ENCODE measurements at regions not wholly inside any gene's neighbourhood (a gene's known extent, or its start where the extent isn't known, plus 50 kb on each side); places are given as distances from the start of the nearest gene placed in this dataset.
"Not testable (repeated sequence)": the region's sequence is repeated elsewhere in the genome, so short reads cannot be mapped to it uniquely, and the experiment has no call there.

DNA sequence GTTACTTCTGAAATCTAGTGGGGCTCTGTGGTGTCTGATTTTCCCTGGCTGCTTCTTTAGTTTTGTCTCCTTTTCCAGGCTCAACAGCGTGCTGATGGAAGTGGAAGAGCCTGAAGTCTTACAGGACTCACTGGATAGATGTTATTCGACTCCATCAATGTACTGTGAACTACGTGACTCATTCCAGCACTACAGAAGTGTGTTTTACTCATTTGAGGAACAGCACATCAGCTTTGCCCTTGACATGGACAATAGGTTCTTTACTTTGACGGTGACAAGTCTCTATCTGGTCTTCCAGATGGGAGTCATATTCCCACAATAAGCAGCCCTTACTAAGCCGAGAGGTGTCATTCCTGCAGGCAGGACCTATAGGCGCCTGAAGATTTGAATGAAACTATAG is 51.1 kb downstream of the NBPF8 start:
- H3K4me3 ChIP-seq (ENCODE audit: low read depth, low read length); H3K4me1 ChIP-seq (ENCODE audit: control insufficient read depth, insufficient read depth, low read length); H3K27me3 ChIP-seq (ENCODE audit: control insufficient read depth, insufficient read depth, low read length); H3K9me3 ChIP-seq (ENCODE audit: control insufficient read depth, insufficient read depth, low read length); H3K27ac ChIP-seq (ENCODE audit: low read depth, low read length); DNase-seq (ENCODE audit: low read depth in 4 of 6, low spot score in 6 of 6); H3K36me3 ChIP-seq (ENCODE audit: control insufficient read depth, insufficient read depth, low read length): not testable (repeated sequence)
- 98% methylated on average over 4 of the region's 6 CpGs for WGBS (ENCODE audit: insufficient coverage)

DNA sequence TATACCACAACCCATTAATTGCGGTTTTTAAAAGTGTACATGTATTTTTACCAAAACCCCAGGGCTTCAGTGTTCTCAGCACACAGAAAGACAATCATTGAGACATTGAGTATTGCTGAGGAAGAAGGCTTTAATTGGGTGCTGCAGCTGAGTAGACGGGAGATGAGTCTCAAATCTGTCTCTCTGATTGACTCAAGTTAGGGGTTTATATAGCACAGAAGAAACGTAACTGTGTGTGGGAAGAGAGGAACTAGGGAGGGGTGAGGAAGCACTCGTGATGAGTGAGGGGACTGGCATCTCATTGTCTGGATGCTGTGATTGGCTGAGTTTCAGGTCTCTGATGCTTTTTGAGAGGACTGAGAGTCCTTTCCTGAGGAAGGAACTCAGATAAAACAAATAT is 62.8 kb downstream of the NBPF8 start:
- 91% methylated on average over 1 of the region's 4 CpGs for WGBS (ENCODE audit: insufficient coverage)
- not testable (repeated sequence) for H3K4me3 ChIP-seq (ENCODE audit: low read depth, low read length); H3K36me3 ChIP-seq (ENCODE audit: control insufficient read depth, insufficient read depth, low read length); H3K9me3 ChIP-seq (ENCODE audit: control insufficient read depth, insufficient read depth, low read length); H3K27me3 ChIP-seq (ENCODE audit: control insufficient read depth, insufficient read depth, low read length); H3K27ac ChIP-seq (ENCODE audit: low read depth, low read length); H3K4me1 ChIP-seq (ENCODE audit: control insufficient read depth, insufficient read depth, low read length); DNase-seq (ENCODE audit: low read depth in 4 of 6, low spot score in 6 of 6)

DNA sequence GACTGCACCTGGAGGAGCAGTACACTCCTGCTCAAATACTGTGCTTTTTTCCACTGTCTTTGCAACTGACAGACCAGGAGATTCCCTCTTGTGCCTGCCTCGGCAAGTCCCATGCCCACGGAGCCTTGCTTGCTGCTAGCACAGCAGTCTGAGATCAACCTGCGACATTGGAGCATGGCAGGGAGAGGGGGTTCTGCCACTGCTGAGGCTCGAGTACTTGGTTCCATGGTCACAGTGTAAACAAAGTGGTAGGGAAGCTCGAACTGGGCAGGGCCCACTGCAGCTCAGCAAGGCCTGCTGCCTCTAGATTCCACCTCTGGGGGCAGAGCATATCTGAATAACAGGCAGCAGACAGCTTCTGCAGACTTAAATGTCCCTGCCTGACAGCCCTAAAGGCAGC is 63.6 kb downstream of the NBPF8 start:
- no CpG with 5 or more reads among the region's 5 CpGs for WGBS (ENCODE audit: insufficient coverage)
- H3K27ac ChIP-seq (ENCODE audit: low read depth, low read length); H3K4me3 ChIP-seq (ENCODE audit: low read depth, low read length); H3K36me3 ChIP-seq (ENCODE audit: control insufficient read depth, insufficient read depth, low read length); H3K4me1 ChIP-seq (ENCODE audit: control insufficient read depth, insufficient read depth, low read length); DNase-seq (ENCODE audit: low read depth in 4 of 6, low spot score in 6 of 6); H3K27me3 ChIP-seq (ENCODE audit: control insufficient read depth, insufficient read depth, low read length); H3K9me3 ChIP-seq (ENCODE audit: control insufficient read depth, insufficient read depth, low read length): not testable (repeated sequence)

DNA sequence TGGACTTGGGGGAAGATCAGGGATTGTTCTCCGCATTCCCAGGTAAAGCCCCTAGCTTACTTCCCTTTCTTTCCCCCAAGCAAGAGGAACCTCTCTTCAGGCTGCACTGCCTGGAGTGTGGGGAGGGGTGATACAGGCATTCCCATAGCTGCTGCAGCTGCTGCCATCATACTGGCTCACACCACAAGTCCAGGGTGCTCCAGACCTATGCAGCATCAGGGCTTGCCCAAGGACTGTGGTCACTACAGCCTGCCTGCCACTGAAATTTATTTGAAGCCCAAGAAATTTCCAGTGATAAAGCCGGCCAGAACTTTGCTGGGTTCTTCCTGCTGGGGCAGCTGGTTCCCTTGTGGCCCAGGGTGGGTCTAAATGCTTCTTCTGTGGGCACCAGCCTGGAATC is 72.7 kb downstream of the NBPF8 start:
- not testable (repeated sequence) for H3K4me3 ChIP-seq (ENCODE audit: low read depth, low read length); H3K4me1 ChIP-seq (ENCODE audit: control insufficient read depth, insufficient read depth, low read length)
- no CpG with 5 or more reads among the region's 2 CpGs for WGBS (ENCODE audit: insufficient coverage)

DNA sequence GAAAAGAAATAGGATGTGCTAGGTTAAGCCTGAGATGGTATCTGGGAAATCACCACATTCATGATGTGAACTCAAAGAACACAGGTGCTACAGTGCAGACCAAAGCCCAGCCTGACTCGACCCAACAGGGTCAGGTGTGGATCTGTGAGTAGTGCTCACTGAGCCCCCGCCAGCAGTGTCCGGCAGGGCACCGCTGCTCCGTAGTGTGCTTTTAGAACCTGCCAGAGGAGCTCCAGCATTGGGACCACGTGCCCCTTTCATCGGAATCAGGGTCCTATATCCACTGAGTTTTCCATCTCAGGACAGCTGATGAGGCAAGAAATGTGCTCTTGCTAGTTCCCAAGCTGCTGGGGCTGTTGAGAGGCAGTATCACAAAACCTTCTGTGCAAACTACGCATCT is 74.4 kb downstream of the NBPF8 start:
- not testable (repeated sequence) for DNase-seq (ENCODE audit: low read depth in 4 of 6, low spot score in 6 of 6); H3K4me3 ChIP-seq (ENCODE audit: low read depth, low read length); H3K27me3 ChIP-seq (ENCODE audit: control insufficient read depth, insufficient read depth, low read length); H3K36me3 ChIP-seq (ENCODE audit: control insufficient read depth, insufficient read depth, low read length); H3K4me1 ChIP-seq (ENCODE audit: control insufficient read depth, insufficient read depth, low read length); H3K9me3 ChIP-seq (ENCODE audit: control insufficient read depth, insufficient read depth, low read length); H3K27ac ChIP-seq (ENCODE audit: low read depth, low read length)
- 100% methylated on average over 8 of the region's 8 CpGs for WGBS (ENCODE audit: insufficient coverage)

More for the DNA sequence above, 72.7 kb downstream of the NBPF8 start:
- H3K9me3 ChIP-seq (ENCODE audit: control insufficient read depth, insufficient read depth, low read length); H3K36me3 ChIP-seq (ENCODE audit: control insufficient read depth, insufficient read depth, low read length); H3K27ac ChIP-seq (ENCODE audit: low read depth, low read length); H3K27me3 ChIP-seq (ENCODE audit: control insufficient read depth, insufficient read depth, low read length); DNase-seq (ENCODE audit: low read depth in 4 of 6, low spot score in 6 of 6): not testable (repeated sequence)

DNA sequence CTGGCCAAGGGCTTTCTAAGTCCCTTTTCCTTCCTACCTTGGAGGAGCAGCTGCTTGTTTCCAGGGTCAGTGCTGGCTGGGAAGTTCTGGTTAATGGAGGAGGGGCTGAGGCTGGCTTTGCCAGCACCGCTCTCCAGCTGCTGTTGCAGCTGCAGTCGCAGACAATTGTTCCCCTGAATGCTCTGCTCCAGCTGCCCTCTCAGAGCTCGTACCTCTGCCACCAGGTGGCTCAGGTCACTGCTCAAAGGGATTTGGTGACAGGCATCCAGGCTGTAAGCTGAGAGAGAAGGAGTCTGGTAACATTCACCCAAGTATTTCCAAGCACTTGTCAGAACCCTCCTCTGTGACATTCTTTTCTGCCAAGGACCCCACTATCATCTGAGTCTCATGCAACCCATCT is 82.3 kb downstream of the NBPF8 start:
- H3K27ac ChIP-seq (ENCODE audit: low read depth, low read length); H3K9me3 ChIP-seq (ENCODE audit: control insufficient read depth, insufficient read depth, low read length); H3K4me1 ChIP-seq (ENCODE audit: control insufficient read depth, insufficient read depth, low read length); H3K36me3 ChIP-seq (ENCODE audit: control insufficient read depth, insufficient read depth, low read length); H3K4me3 ChIP-seq (ENCODE audit: low read depth, low read length); H3K27me3 ChIP-seq (ENCODE audit: control insufficient read depth, insufficient read depth, low read length); DNase-seq (ENCODE audit: low read depth in 4 of 6, low spot score in 6 of 6): not testable (repeated sequence)
- no CpG with 5 or more reads among the region's 3 CpGs for WGBS (ENCODE audit: insufficient coverage)

DNA sequence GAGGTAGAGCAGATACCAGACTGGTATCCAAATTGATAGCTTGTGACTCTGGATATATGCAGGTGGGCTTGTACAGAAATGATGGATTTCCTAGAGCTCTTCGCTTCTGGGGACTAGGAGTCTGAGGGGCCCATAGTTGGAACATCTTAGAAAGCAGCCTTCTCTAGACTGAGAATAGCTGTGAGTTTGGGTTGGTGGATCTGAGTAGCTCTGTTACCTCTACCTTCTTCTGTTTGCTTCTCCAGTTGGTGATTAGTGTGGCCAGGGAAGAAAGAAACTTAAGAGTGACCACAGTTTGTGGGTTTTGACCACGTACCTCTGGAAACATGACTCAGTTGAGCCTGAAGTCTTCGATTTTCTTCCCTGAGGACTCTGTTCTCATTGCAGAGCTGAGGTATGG is 88.4 kb downstream of the NBPF8 start:
- not testable (repeated sequence) for H3K27ac ChIP-seq (ENCODE audit: low read depth, low read length); DNase-seq (ENCODE audit: low read depth in 4 of 6, low spot score in 6 of 6); H3K36me3 ChIP-seq (ENCODE audit: control insufficient read depth, insufficient read depth, low read length); H3K9me3 ChIP-seq (ENCODE audit: control insufficient read depth, insufficient read depth, low read length); H3K4me1 ChIP-seq (ENCODE audit: control insufficient read depth, insufficient read depth, low read length); H3K27me3 ChIP-seq (ENCODE audit: control insufficient read depth, insufficient read depth, low read length); H3K4me3 ChIP-seq (ENCODE audit: low read depth, low read length)
- WGBS (ENCODE audit: insufficient coverage): no CpG with 5 or more reads among the region's 3 CpGs

DNA sequence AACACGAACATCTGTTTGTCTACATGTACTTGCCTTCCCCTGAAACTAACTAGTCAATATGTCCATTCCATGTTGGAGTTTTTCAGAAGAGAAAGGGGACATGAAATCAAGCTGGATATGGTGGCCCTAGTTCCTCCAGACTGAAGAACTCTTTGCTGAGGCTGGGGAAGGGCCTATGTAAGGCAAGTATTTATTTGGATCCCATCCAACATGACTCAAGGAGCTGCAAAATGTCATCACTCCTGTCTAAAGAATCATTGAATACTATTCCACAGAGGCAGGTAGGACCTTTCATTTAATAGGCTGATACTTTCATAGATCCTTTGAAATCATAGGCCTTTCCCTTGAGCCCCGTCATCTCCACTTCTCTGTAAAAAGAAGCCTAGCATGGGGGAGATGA is 91.5 kb downstream of the NBPF8 start:
- not testable (repeated sequence) for DNase-seq (ENCODE audit: low read depth in 4 of 6, low spot score in 6 of 6); H3K9me3 ChIP-seq (ENCODE audit: control insufficient read depth, insufficient read depth, low read length); H3K36me3 ChIP-seq (ENCODE audit: control insufficient read depth, insufficient read depth, low read length); H3K4me1 ChIP-seq (ENCODE audit: control insufficient read depth, insufficient read depth, low read length); H3K4me3 ChIP-seq (ENCODE audit: low read depth, low read length); H3K27ac ChIP-seq (ENCODE audit: low read depth, low read length); H3K27me3 ChIP-seq (ENCODE audit: control insufficient read depth, insufficient read depth, low read length)
- no CpG with 5 or more reads among the region's 2 CpGs for WGBS (ENCODE audit: insufficient coverage)

DNA sequence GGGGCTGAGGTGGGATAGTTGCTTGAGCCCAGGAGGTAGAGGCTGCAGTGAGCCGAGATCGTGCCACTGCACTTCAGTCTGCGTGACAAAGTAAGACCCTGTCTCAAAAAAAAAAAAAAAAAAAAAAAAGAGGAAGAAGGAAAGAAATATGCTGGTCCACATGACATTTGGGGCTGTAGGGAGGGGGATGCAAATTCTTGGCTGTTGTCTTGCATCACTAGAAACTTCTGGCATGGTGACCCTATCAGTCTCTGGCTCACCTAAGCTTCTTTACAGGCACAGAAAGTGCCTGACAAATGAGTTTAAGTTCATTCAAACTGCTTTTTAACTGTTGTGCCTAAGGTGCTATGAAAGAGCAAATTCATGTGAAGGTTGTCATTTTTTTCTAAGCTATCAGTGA is 93.5 kb downstream of the NBPF8 start:
- not testable (repeated sequence) for H3K9me3 ChIP-seq (ENCODE audit: control insufficient read depth, insufficient read depth, low read length); DNase-seq (ENCODE audit: low read depth in 4 of 6, low spot score in 6 of 6); H3K27ac ChIP-seq (ENCODE audit: low read depth, low read length); H3K27me3 ChIP-seq (ENCODE audit: control insufficient read depth, insufficient read depth, low read length); H3K4me1 ChIP-seq (ENCODE audit: control insufficient read depth, insufficient read depth, low read length); H3K36me3 ChIP-seq (ENCODE audit: control insufficient read depth, insufficient read depth, low read length); H3K4me3 ChIP-seq (ENCODE audit: low read depth, low read length)
- no CpG with 5 or more reads among the region's 3 CpGs for WGBS (ENCODE audit: insufficient coverage)

DNA sequence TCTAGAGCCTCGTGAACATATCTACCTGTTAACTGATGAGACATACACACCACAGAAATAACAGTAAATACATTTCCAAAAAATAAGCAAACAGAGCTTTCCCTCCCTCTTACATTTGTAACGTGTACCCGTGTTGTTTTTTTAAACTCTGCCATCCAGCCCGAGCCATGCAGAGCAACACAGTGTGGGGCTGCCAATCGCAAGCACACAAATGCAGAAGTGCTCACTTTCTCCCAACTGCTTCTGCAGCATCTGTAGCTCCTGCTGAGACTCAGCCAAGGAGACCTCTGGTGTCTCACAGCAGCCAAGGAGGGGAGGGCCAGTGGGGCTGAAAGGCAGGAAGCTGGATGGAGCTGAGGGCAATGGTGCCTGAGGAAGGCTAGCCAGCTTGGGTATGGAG is 94.4 kb downstream of the NBPF8 start:
- DNase-seq (ENCODE audit: low read depth in 4 of 6, low spot score in 6 of 6); H3K36me3 ChIP-seq (ENCODE audit: control insufficient read depth, insufficient read depth, low read length); H3K9me3 ChIP-seq (ENCODE audit: control insufficient read depth, insufficient read depth, low read length); H3K4me1 ChIP-seq (ENCODE audit: control insufficient read depth, insufficient read depth, low read length); H3K27me3 ChIP-seq (ENCODE audit: control insufficient read depth, insufficient read depth, low read length); H3K27ac ChIP-seq (ENCODE audit: low read depth, low read length); H3K4me3 ChIP-seq (ENCODE audit: low read depth, low read length): not testable (repeated sequence)
- no CpG with 5 or more reads among the region's 5 CpGs for WGBS (ENCODE audit: insufficient coverage)

DNA sequence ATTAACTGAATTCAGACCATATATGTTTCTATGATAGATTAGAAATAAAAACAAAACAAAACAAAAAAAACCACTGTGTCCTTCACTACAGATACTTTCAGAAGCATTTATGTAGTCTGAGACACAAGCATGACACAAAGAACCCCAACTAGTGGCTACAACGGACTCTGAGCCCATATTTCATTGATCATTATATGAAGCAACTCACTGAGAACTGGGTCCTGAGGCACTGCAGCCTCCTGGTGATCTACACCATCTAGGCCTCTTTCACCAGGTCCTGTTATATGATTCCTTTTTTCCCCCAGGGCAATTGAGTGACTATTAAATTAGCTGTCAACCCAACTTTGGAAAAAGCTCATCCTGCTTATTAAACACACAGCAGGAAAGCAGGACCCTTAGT is 98.3 kb downstream of the NBPF8 start:
- H3K4me3 ChIP-seq (ENCODE audit: low read depth, low read length); H3K9me3 ChIP-seq (ENCODE audit: control insufficient read depth, insufficient read depth, low read length); H3K27ac ChIP-seq (ENCODE audit: low read depth, low read length); H3K27me3 ChIP-seq (ENCODE audit: control insufficient read depth, insufficient read depth, low read length); H3K4me1 ChIP-seq (ENCODE audit: control insufficient read depth, insufficient read depth, low read length); DNase-seq (ENCODE audit: low read depth in 4 of 6, low spot score in 6 of 6); H3K36me3 ChIP-seq (ENCODE audit: control insufficient read depth, insufficient read depth, low read length): not testable (repeated sequence)
- no CpG with 5 or more reads among the region's 1 CpG for WGBS (ENCODE audit: insufficient coverage)
